ENCODE measurements at regions not wholly inside any gene's neighbourhood (a gene's known extent, or its start where the extent isn't known, plus 50 kb on each side); places are given as distances from the start of the nearest gene placed in this dataset.

GRCh38 chr19:29263305-29264135 is 50.6 kb upstream of the UQCRFS1 start:
- peak in 1 of 11 donors; percentile 41 for DNase-seq (ENCODE audit: extremely low read depth in 1 of 11, low read depth in 9 of 11, low spot score in 4 of 11)

- DNase-seq (ENCODE audit: extremely low read depth in 1 of 11, low read depth in 9 of 11, low spot score in 4 of 11): no peak
Measured at GRCh38 chr19:29264897-29265296, 51.9 kb upstream of the UQCRFS1 start.

- DNase-seq (ENCODE audit: extremely low read depth in 1 of 11, low read depth in 9 of 11, low spot score in 4 of 11): no peak
Measured at GRCh38 chr19:29265436-29265835, 52.5 kb upstream of the UQCRFS1 start.

GRCh38 chr19:29266001-29266400 is 53.0 kb upstream of the UQCRFS1 start:
- DNase-seq (ENCODE audit: extremely low read depth in 1 of 11, low read depth in 9 of 11, low spot score in 4 of 11): no peak

GRCh38 chr19:29266603-29267002 is 53.7 kb upstream of the UQCRFS1 start:
- DNase-seq (ENCODE audit: extremely low read depth in 1 of 11, low read depth in 9 of 11, low spot score in 4 of 11): no peak

- DNase-seq (ENCODE audit: extremely low read depth in 1 of 11, low read depth in 9 of 11, low spot score in 4 of 11): no peak
Measured at GRCh38 chr19:29267701-29268100, 54.8 kb upstream of the UQCRFS1 start.

GRCh38 chr19:29268103-29268502 is 55.2 kb upstream of the UQCRFS1 start:
- no peak for DNase-seq (ENCODE audit: extremely low read depth in 1 of 11, low read depth in 9 of 11, low spot score in 4 of 11)

GRCh38 chr19:29268721-29269393 is 55.9 kb upstream of the UQCRFS1 start:
- no peak for DNase-seq (ENCODE audit: extremely low read depth in 1 of 11, low read depth in 9 of 11, low spot score in 4 of 11)

GRCh38 chr19:29269641-29270040 is 56.7 kb upstream of the UQCRFS1 start:
- no peak for DNase-seq (ENCODE audit: extremely low read depth in 1 of 11, low read depth in 9 of 11, low spot score in 4 of 11)

GRCh38 chr19:29271341-29271740 is 58.4 kb upstream of the UQCRFS1 start:
- no peak for DNase-seq (ENCODE audit: extremely low read depth in 1 of 11, low read depth in 9 of 11, low spot score in 4 of 11)

- DNase-seq (ENCODE audit: extremely low read depth in 1 of 11, low read depth in 9 of 11, low spot score in 4 of 11): no peak
Measured at GRCh38 chr19:29271911-29272310, 59.0 kb upstream of the UQCRFS1 start.

- no peak for DNase-seq (ENCODE audit: extremely low read depth in 1 of 11, low read depth in 9 of 11, low spot score in 4 of 11)
Measured at GRCh38 chr19:29273000-29273640, 60.2 kb upstream of the UQCRFS1 start.

GRCh38 chr19:29275266-29275665 is 62.3 kb upstream of the UQCRFS1 start:
- no peak for DNase-seq (ENCODE audit: extremely low read depth in 1 of 11, low read depth in 9 of 11, low spot score in 4 of 11)

GRCh38 chr19:29277102-29277501 is 64.2 kb upstream of the UQCRFS1 start:
- no peak for DNase-seq (ENCODE audit: extremely low read depth in 1 of 11, low read depth in 9 of 11, low spot score in 4 of 11)

GRCh38 chr19:29278716-29279115 is 65.8 kb upstream of the UQCRFS1 start:
- no peak for DNase-seq (ENCODE audit: extremely low read depth in 1 of 11, low read depth in 9 of 11, low spot score in 4 of 11)

- no peak for DNase-seq (ENCODE audit: extremely low read depth in 1 of 11, low read depth in 9 of 11, low spot score in 4 of 11)
Measured at GRCh38 chr19:29283366-29283765, 70.4 kb upstream of the UQCRFS1 start.

- no peak for DNase-seq (ENCODE audit: extremely low read depth in 1 of 11, low read depth in 9 of 11, low spot score in 4 of 11)
Measured at GRCh38 chr19:29285187-29285687, 72.3 kb upstream of the UQCRFS1 start.

GRCh38 chr19:29285878-29286277 is 72.9 kb upstream of the UQCRFS1 start:
- peak in 5 of 11 donors; percentile 16 to 32 (median 27) for DNase-seq (ENCODE audit: extremely low read depth in 1 of 11, low read depth in 9 of 11, low spot score in 4 of 11)

- no peak for DNase-seq (ENCODE audit: extremely low read depth in 1 of 11, low read depth in 9 of 11, low spot score in 4 of 11)
Measured at GRCh38 chr19:29287061-29287460, 74.1 kb upstream of the UQCRFS1 start.

GRCh38 chr19:29288256-29288655 is 75.3 kb upstream of the UQCRFS1 start:
- DNase-seq (ENCODE audit: extremely low read depth in 1 of 11, low read depth in 9 of 11, low spot score in 4 of 11): no peak
